HG03159 (cell line): ENCODE measurements at regions not wholly inside any gene's neighbourhood (a gene's known extent, or its start where the extent isn't known, plus 50 kb on each side); places are given as distances from the start of the nearest gene placed in this dataset.
"Not testable (repeated sequence)": the region's sequence is repeated elsewhere in the genome, so short reads cannot be mapped to it uniquely, and the experiment has no call there.

Source experiments
- ATAC-seq: cut with Tn5 transposase; IDR thresholded peaks from one replicate; pipeline ENCODE4 v1.9.1; 2021; ENCODE audit warnings: mild to moderate bottlenecking, moderate library complexity; ENCODE audit not compliant: unreplicated experiment

DNA sequence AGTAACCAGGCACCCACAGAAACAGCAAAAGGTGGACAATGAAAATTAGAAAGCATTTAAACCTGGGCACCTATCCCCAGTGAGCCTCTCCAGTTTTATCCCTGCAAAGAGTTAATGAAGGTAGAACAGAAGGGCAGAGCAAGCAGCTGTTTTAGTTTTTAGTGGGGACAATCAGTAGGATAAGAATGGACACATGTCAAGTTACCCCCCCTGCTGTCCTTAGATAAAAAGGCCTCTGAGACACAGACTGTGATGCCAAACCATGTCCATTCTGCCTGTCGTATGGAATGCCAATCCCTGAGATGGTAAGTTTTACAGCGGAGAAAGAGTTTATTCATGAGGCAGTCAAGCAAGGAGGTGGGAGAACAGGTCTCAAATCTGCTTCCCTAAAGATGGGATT, 162.6 kb upstream of the AGR3 start:
- no peak for ATAC-seq

DNA sequence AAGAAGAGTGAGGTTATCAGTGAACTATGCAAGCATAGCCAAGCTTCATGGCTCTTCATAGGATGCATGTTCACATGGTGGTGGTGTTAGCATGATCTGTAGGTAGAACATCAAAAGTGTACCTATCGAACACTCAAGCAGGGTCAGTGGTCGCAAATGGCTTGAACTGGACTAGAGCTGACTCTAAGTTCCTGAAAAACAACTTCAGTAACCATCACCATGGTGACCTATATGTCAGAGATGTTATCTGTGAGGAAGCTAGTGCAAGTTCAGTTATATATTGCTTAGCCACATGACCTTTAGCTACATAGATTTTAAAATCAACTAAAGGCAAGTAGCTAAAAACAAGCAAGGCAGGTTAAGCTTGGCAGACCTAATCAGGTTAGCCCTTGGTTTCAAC, 163.1 kb upstream of the AGR3 start:
- ATAC-seq = no peak

DNA sequence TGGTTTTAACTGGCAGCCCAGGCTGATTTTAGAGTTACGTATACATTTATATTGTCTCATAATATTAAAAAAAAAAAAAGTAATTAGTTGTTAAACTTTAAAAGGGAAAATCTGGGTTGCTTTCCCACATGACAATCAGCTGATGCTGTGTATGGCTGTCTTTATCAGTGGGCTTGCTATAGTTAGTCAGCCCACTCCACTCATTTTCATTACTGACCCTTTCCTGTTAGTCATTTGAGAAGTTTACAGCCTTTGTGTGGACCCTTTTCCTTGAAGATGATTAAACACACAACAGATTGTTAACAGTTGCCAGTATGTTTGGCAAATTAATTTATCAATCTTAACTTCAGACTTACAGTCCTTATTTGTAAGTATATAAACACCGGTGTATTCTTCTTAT, 164.5 kb upstream of the AGR3 start:
- no peak for ATAC-seq

DNA sequence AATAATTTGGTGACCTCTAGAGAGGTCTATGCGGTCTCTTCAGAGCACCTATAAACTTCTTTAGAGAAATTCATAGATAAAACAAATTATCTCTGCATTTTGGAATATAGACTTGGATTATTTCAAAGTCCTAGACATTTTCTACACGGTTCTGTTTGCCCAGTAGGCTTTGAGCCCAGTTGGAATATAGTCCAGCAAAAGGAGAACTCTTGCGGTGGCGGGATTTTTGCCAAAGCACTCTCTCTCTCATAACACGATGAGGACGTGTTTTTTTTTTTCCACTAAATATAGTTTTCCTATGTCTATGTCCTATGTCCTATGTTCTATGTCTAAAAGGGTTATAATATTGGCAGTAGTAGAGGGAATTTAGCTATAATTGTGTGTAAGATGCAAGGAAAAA, 164.9 kb upstream of the AGR3 start:
- no peak for ATAC-seq

DNA sequence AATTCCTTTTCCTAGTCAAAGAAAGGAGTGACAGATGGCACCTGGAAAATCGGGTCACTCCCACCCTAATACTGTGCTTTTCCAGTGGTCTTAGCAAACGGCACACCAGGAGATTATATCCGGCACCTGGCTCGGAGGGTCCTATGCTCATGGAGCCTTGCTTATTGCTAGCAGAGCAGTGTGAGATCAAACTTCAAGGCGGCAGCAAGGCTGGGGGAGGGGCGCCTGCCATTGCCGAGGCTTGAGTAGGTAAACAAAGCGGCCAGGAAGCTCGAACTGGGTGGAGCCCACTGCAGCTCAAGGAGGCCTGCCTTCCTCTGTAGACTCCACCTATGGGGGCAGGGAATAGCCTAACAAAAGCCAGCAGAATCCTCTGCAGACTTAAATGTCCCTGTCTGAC, 171.4 kb upstream of the AGR3 start:
- not testable (repeated sequence) for ATAC-seq

DNA sequence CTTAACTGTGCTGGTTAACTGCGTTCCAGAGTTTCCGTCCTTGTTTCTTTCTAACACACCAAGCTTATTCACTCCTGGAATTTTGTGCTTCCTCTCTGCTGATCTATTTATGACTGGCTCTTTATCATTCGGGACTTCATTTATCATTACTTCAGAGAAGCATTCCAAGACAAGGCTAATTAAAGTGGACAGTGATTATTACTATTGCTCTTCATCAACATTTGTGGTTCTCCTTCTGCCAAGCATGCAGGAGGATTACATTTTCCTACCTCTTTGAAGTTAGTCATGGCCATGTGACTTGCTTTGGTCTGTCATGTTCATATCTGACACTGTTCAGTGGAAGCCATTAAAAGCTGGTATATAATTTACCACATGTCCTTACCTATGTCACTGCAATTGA, 172.4 kb upstream of the AGR3 start:
- no peak for ATAC-seq

DNA sequence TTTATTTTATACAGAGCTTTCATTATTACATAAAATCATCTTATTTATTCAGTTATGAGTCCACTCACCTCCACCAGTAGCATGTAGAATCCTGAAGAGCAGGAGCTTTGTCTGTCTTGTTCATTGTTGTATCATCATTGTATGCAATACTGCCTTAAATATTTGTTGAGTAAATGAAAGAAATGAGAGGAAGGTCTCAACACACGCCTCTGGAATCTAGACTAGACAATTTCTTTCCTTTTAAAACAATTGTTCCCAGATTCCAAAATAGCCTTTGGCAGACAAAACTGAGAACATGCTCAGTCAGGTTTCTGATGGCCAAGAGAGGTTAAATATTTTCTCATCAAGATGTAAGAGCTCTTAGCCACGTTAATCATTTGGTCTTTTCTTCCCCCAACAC, 173.1 kb upstream of the AGR3 start:
- ATAC-seq = no peak

DNA sequence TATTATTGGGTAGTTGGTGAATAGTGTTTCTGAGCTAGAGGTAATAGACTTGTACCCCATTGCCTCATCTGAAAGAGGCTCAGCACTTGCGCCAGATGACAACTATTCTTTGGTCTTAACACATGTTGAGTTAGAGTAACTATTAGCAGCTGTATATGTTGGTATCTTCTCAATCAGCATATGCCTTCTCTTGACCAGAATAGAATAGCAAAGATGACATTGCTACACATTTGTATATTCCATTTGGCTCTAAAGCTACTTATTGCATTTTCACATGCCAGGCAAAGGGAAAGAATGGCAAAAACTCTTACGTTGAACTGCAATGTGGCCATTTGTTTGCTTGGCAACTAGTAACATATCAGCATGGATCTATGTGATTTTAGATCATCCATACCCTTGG, 173.8 kb upstream of the AGR3 start:
- ATAC-seq = no peak

DNA sequence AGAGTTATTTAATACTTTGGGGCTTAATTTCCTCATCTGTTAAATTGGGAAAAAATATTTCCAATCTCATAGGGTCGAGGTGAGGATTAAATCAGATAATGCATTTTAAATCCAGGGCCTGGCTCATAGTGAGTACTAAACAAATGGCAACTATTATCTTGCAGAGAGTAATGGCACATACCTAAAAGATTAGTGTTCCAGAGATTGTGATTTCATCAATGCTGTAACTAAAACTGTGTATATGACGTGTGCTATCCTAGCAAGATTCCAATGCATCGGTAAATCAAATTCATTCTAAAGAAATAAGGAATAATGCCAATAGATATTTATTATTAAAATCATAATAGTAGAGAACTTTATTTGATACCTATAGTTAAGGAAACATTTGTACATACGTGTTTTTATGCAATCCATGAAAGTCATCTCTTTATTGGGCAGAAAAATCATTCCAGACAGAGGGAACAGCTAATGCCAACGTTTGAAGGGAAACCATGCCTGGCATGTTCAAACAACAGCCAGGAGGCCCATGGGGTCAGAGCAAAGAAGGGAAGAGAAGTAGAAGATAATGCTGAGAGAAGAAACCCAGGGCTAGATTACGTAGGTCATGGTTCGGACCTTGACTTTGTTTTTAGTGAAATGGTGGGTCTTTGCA, 174.8 kb upstream of the AGR3 start:
- ATAC-seq = no peak

DNA sequence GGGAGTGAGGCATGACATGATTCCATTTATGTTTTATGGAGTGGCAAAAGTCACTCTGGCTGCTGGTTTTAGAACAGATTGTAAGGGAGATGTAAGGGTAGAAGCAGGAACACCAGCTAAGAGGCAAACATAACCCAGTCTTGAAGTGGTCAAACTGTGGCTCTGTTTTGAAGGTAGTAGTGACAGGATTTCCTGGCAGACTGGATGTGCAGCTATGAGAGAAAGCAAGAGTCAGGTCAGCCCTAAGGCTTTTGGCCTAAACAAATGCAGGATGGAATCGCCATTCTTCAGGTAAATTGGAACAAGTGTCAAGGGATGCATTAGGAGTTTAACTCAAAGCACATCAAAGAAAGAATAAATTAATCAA, 175.3 kb upstream of the AGR3 start:
- ATAC-seq = no peak

DNA sequence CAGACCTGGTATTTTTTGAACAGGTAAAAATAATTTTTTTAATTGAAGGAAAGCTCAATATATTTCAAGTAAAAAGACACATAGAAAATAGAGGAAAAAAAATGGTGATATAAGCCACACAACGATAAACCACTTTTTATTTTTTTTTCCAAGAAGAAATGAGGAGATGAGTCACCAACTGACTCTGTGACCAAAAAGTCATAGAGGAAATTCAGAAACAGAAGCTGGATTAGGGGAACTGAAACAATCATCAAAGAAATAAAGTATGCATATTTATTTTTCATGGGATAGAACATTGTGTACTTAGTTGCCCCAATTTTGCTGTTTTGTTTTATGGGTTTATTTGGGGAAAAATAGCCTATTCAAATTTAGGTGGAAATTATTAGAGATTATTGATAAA, 176.8 kb upstream of the AGR3 start:
- ATAC-seq = no peak

DNA sequence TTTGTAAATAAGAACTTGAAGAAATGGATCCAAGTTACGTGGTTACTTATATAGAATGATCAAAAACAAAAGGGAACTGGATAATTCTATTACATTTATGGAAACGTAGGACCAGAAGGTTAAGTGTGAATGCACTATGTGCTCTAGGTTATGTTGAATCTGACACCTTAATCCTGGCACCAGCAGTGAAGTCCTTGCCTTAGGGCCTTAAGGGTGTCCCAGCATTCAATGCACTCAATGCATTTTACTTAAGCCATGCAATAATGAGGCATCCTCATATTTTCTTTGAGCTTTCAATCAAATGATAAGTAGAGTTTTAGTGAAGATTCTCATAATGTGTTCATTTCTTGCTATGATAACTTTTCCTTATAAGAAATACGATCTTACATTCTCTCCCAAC, 178.3 kb upstream of the AGR3 start:
- ATAC-seq = no peak

DNA sequence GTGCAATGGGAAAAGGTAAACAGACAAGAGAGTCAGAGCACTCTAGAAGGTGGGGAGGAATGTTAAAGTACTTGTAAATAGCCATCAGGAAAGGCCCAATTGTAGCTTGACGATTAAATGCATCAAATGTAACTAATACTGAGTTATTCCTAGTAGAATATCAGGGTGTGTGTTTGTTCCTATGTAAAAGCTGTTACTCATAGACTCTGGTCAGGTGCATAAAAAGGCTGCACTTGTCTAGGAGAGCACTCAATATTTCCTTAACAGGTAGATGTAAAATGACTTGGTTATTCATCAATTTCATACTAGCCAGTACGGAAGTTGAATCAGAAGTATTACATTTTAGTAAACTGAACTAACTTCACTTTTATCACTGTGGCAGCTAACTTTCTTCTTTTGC, 179.7 kb upstream of the AGR3 start:
- no peak for ATAC-seq

DNA sequence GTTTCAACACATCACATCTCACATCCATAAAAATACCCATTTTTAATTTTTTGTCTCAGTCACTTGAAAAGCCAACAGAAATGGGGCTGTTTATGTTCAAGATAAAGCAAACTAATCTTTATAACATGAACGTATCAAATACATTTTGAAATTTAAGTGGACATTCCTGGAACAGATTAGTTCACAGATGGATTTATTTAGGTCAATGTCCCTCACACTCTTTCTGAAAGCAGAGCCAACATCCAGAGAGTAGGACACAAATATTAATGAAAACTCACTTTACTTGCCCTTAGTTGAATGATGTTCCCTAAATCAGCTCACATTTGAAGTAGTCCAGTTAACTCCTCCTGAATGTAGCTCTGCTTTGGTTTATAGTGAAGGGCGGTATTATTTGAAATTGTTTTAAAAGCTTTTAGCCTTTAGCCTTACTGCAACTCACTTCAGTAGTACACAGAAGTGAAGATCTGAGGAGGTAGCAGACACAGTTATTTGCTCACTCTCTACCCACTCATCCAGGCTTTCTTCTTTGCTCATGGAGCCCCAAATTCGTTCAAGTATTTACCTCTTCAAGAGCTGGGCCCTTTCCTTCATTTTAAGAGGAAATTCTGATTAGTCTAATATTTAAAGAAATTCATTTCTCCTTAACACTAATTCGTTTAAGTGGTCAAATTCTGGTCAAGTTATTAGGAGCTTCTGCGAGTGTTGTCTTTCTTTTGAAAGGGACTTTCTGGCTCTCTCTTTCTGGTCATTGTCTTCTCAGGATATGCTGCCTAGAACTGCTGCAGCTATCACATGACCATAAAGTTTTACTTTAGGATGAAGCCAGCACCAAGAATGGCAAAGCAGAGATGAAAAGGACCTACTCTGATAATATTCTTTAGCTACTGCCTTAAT, 180.6 kb upstream of the AGR3 start:
- no peak for ATAC-seq

DNA sequence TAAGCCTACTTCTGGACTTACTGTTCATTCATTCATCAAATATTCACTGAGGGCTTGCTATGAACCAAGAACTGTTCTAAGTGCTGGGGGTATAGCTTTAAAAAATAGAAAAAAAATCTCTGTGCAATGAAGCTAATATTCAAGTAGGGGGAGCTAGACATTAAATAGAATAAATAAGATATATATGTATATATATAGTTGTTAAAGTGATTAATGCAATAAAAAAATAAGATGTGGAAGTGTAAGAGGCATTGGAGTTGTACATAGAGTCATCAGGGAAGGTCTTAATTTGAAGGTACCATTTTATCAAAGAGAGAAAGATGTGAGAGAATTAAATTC, 181.2 kb upstream of the AGR3 start:
- no peak for ATAC-seq

DNA sequence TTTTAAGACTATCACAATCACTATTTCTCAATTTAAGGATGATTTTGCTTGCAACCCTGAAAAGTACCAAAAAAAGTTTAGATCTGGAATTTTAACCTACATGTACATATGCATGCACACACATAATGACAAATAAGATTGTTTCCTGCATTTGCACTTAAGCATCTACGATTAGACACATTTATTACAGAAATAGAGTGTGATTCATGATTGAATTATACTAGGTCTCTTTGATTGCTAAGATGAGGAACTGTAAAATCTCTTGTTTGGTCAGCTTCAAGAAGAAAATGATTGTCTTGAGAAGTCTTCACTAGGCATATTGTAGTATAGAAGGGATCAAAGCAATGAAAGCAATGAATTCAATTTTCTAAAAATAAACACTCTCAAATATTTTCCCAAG, 185.9 kb upstream of the AGR3 start:
- ATAC-seq = no peak

DNA sequence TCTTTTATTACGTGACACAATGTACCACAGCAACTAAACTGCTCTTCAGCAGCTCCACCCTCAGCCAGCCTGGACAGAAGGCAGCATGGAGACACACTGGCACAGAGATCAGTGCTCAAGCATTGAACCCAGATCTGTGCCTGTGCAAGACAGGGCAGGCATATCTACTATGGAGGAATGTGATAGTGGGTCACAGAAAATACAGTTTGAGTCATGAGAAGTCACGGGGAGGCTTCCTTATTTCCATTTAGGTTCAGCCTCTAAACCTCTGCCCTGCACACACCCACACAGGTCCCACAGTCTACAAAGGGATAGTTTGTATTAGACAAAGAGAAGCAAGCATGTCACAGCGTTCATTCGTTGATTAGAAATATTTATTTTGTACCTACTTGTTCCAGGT, 187.4 kb upstream of the AGR3 start:
- no peak for ATAC-seq

DNA sequence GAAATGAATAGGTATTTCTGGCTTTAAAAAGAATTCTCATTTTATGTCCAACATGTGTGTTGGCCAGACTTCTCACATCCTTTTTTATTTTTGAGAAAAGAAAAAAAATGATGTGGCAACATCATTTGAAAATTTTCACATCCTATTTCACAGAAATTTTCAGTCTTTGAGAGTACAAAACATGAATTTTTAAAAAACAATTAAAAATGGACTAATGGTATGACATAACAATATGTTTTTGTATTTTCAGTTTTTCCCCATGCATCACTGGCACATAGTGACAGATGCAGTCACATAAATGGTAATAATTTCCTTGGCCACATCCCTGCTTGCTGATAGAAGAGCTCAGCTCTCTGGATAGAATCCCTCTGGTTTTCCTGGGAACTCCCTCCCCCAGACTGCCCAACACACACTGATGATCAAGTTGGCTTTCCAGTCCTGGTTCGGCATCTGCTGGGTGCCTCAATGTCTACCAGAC, 188.5 kb upstream of the AGR3 start:
- no peak for ATAC-seq

DNA sequence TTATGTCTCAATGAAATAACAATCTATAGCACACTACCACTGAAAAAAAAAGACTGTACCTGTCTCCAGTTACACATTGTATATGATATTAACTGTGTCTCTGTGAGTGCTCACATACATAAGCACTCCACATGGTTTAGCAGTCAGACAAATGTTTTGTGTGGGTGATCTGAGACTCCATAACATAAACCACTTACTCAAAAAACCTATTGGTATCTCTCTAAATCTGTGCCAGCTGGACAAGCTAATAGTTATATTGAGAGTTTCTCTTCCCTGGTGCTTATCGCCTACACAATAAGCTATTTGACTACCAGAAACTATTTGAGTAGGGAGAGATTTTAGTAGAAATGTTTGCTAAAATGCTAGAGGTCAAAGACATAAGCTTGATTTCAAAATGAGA, 190.1 kb upstream of the AGR3 start:
- ATAC-seq = peak; percentile 70

DNA sequence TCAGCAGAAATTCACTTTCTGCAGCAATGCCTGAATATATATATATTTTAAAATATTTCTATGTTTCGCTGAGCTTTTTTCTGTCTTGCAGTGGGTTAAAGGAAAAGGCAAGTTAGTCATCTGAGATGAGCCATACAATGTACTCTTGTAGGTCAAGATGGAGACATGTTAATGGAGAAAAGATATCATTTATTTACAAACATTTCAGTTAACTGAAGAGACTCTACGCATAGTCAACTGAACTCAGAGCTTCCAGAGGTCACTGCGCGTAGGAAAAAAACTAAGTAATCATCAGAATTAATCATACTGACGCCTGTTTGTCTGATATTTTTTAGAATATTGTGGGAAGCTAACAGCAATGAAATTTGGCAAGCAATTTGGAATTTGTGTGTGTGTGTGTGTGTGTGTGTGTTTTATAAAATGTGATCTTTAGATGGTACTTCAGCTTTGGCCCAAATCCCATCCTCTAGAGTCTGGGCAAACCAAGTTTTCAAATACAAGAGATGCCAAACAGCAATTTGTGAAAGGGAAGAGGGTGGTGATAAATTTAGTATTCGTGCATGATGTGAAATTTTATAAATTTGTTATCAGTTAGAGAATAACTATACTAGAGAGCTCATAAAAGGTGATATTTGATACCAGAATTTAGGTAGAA, 193.9 kb upstream of the AGR3 start:
- no peak for ATAC-seq

DNA sequence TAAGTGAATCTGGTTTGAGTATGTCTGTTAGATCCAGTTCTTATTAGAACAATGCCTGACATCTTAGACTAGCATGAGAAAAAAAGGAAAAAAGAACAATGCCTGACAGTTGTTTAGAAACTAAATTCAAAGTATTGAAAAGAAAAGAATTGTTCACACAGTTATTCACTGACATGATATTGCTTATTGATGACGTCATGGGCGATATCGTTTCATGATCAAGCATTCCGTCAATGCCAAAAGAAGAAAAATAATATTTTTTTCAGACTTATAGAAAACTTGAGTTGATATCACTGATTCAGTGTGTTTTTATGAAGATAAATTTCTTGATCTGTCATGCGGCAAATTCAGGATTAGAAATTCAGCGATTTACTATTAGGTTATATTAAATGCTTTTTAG, 196.5 kb upstream of the AGR3 start:
- no peak for ATAC-seq
